AG09319 (cell line): ENCODE measurements at regions not wholly inside any gene's neighbourhood (a gene's known extent, or its start where the extent isn't known, plus 50 kb on each side); places are given as distances from the start of the nearest gene placed in this dataset.
"Not testable (repeated sequence)": the region's sequence is repeated elsewhere in the genome, so short reads cannot be mapped to it uniquely, and the experiment has no call there.

ENCODE experiments used
- DNase-seq: peaks from one replicate; pipeline ENCODE4 v3.0.0-alpha.2; 2010; ENCODE audit warnings: low read depth; ENCODE audit errors: extremely low read depth
- CTCF ChIP-seq: IDR thresholded peaks from 2 replicates; pipeline ENCODE4 v1.5.1; 2011; ENCODE audit warnings: low read depth, mild to moderate bottlenecking, inconsistent platforms, low read length, moderate library complexity

GRCh38 chr1:113298941-113299340 is 91.4 kb upstream of the MAGI3 start:
- no peak for TF ChIP-seq CTCF
- DNase-seq = no peak

- no peak for DNase-seq
- TF ChIP-seq CTCF = no peak
Measured at GRCh38 chr1:113302636-113303035, 87.7 kb upstream of the MAGI3 start.

GRCh38 chr1:113303267-113303666 is 87.0 kb upstream of the MAGI3 start:
- no peak for DNase-seq
- no peak for TF ChIP-seq CTCF

GRCh38 chr1:113305029-113305428 is 85.3 kb upstream of the MAGI3 start:
- DNase-seq = not testable (repeated sequence)

- DNase-seq = no peak
Measured at GRCh38 chr1:113307771-113308445, 82.4 kb upstream of the MAGI3 start.

GRCh38 chr1:113312651-113313050 is 77.7 kb upstream of the MAGI3 start:
- DNase-seq = not testable (repeated sequence)

More at GRCh38 chr1:113307771-113308445, 82.4 kb upstream of the MAGI3 start:
- TF ChIP-seq CTCF = no peak

GRCh38 chr1:113314600-113314999 is 75.7 kb upstream of the MAGI3 start:
- no peak for DNase-seq
- TF ChIP-seq CTCF = no peak

GRCh38 chr1:113320272-113320671 is 70.0 kb upstream of the MAGI3 start:
- no peak for TF ChIP-seq CTCF
- no peak for DNase-seq
